ENCODE measurements at regions not wholly inside any gene's neighbourhood (a gene's known extent, or its start where the extent isn't known, plus 50 kb on each side); places are given as distances from the start of the nearest gene placed in this dataset.

GRCh38 chr18:77457681-77458080 lies 208.0 kb downstream of the GALR1 start:
- DNase-seq, result no peak

GRCh38 chr18:77461062-77461688 lies 211.5 kb downstream of the GALR1 start:
- no peak for DNase-seq

- no peak for DNase-seq
These were observed 215.3 kb downstream of the GALR1 start for GRCh38 chr18:77464917-77465316.

- DNase-seq, result no peak
These were observed 217.2 kb downstream of the GALR1 start for GRCh38 chr18:77466890-77467289.

GRCh38 chr18:77469131-77469530 lies 219.5 kb downstream of the GALR1 start:
- DNase-seq, result no peak

- DNase-seq, result no peak
These were observed 221.1 kb downstream of the GALR1 start for GRCh38 chr18:77470569-77471413.

GRCh38 chr18:77472509-77472908 lies 222.9 kb downstream of the GALR1 start:
- DNase-seq, result no peak

GRCh38 chr18:77478646-77479442 lies 229.2 kb downstream of the GALR1 start:
- peak; percentile 9 for DNase-seq

GRCh38 chr18:77481541-77481940 lies 231.9 kb downstream of the GALR1 start:
- no peak for DNase-seq

- DNase-seq, result no peak
These were observed 232.8 kb downstream of the GALR1 start for GRCh38 chr18:77482190-77483085.

GRCh38 chr18:77486985-77487384 lies 237.3 kb downstream of the GALR1 start:
- DNase-seq, result no peak

- DNase-seq, result no peak
These were observed 238.5 kb downstream of the GALR1 start for GRCh38 chr18:77487951-77488740.

GRCh38 chr18:77495079-77495478 lies 245.4 kb downstream of the GALR1 start:
- DNase-seq, result no peak

GRCh38 chr18:77495982-77496690 lies 246.5 kb downstream of the GALR1 start:
- DNase-seq, result no peak

GRCh38 chr18:77501266-77501665 lies 251.6 kb downstream of the GALR1 start:
- no peak for DNase-seq

- DNase-seq, result no peak
These were observed 255.9 kb downstream of the GALR1 start for GRCh38 chr18:77505499-77505898.

GRCh38 chr18:77512152-77512551 lies 262.5 kb downstream of the GALR1 start:
- DNase-seq, result no peak

GRCh38 chr18:77517901-77518300 lies 268.3 kb downstream of the GALR1 start:
- no peak for DNase-seq

GRCh38 chr18:77520767-77521166 lies 271.1 kb downstream of the GALR1 start:
- DNase-seq, result no peak

- no peak for DNase-seq
These were observed 272.5 kb downstream of the GALR1 start for GRCh38 chr18:77522051-77522675.

GRCh38 chr18:77524909-77525308 lies 275.3 kb downstream of the GALR1 start:
- DNase-seq, result no peak

All from GF-D8 (cell line).